A673 (cell line): ENCODE measurements at regions not wholly inside any gene's neighbourhood (a gene's known extent, or its start where the extent isn't known, plus 50 kb on each side); places are given as distances from the start of the nearest gene placed in this dataset.

ENCODE experiments used
- BruUV-seq: library from RNA; stranded (reverse); fragments of 400-500 nt; replicated peaks from 2 replicates; lab custom pipeline; 2021; lab: Mats Ljungman, UMichigan
- CTCF ChIA-PET: fragments of 300-600 bp; sonication (Branson Sonifier 250); formaldehyde crosslinking; loops from one replicate; lab custom pipeline; 2022; ENCODE audit warnings: antibody characterized with exemption; lab: Charles Lee
- POLR2A ChIA-PET: fragments of 300-600 bp; sonication (Branson Sonifier 250); formaldehyde crosslinking; loops from one replicate; lab custom pipeline; 2022; ENCODE audit warnings: antibody characterized with exemption; ENCODE audit not compliant: low non-redundant PET; lab: Charles Lee
- DNase-seq: peaks from one replicate; pipeline ENCODE4 v3.0.0-alpha.2; 2015; ENCODE audit warnings: low spot score
- H3K27ac ChIP-seq: fragments of 200-600 bp; sonication (generic); 2 replicates; pipeline ENCODE4 v1.5.1; 2016; ENCODE audit warnings: mixed run types, low read depth, mild to moderate bottlenecking, mixed read lengths, antibody characterized with exemption, low read length; ENCODE audit not compliant: poor library complexity, severe bottlenecking
- H3K27me3 ChIP-seq: fragments of 200-600 bp; sonication (generic); replicated peaks from 2 replicates; pipeline ENCODE4 v1.6.1; 2017; ENCODE audit warnings: mixed run types, low read depth, mild to moderate bottlenecking, mixed read lengths, antibody characterized with exemption, low read length; ENCODE audit not compliant: insufficient read depth, poor library complexity
- H3K36me3 ChIP-seq: fragments of 200-600 bp; sonication (generic); 2 replicates; pipeline ENCODE4 v1.6.1; 2016; ENCODE audit warnings: mixed run types, mild to moderate bottlenecking, mixed read lengths, antibody characterized with exemption, low read length; ENCODE audit not compliant: insufficient read depth, poor library complexity, severe bottlenecking
- H3K4me1 ChIP-seq: fragments of 200-600 bp; sonication (generic); 2 replicates; pipeline ENCODE4 v1.6.1; 2017; ENCODE audit warnings: mixed run types, mild to moderate bottlenecking, mixed read lengths, antibody characterized with exemption, low read length; ENCODE audit not compliant: insufficient read depth, poor library complexity, severe bottlenecking
- H3K4me3 ChIP-seq: fragments of 200-600 bp; sonication (generic); 2 replicates; pipeline ENCODE4 v1.5.1; 2016; ENCODE audit warnings: low read depth, mixed run types, mild to moderate bottlenecking, mixed read lengths, low read length; ENCODE audit not compliant: poor library complexity, severe bottlenecking
- H3K9me3 ChIP-seq: fragments of 200-600 bp; sonication (generic); 2 replicates; pipeline ENCODE4 v1.6.1; 2016; ENCODE audit warnings: mixed run types, low read depth, mild to moderate bottlenecking, mixed read lengths, antibody characterized with exemption, low read length; ENCODE audit not compliant: poor library complexity, severe bottlenecking
- CTCF ChIP-seq: fragments of 300-800, 200-600 bp; sonication (generic); conservative IDR thresholded peaks from 2 replicates; pipeline ENCODE4 v1.5.1; 2017; ENCODE audit warnings: low read depth, mild to moderate bottlenecking, antibody characterized with exemption, low read length, moderate library complexity, mixed read lengths
- EZH2 ChIP-seq: fragments of 200-600 bp; sonication (generic); IDR thresholded peaks from 2 replicates; pipeline ENCODE4 v1.6.1; 2017; ENCODE audit warnings: borderline replicate concordance, low read depth, mild to moderate bottlenecking, mixed read lengths, antibody characterized with exemption, low read length; ENCODE audit not compliant: poor library complexity, severe bottlenecking
- intact Hi-C: fragments of 100-400 bp; cut with micrococcal nuclease; formaldehyde crosslinking; loops from one replicate; pipeline ENCODE4 v1.10.0; 2022; ENCODE audit not compliant: unreplicated experiment

GRCh38 chr20:11170565-11170964 lies 496.8 kb upstream of the JAG1 start:
- H3K9me3 ChIP-seq = no peaks in the 10 kb centered on the region
- CTCF ChIA-PET = no interaction called here
- POLR2A ChIA-PET = no interaction called here
- DNase-seq = no peak
- no peak for TF ChIP-seq CTCF
- TF ChIP-seq EZH2 = no peak
- intact Hi-C loops = no loop called here
- no TSS peak for BruUV-seq
- no peak overlapping the region for H3K4me3 ChIP-seq
- no peaks in the 10 kb centered on the region for H3K27me3 ChIP-seq
- no peak overlapping the region for H3K27ac ChIP-seq
- no peaks in the 10 kb centered on the region for H3K4me1 ChIP-seq
- H3K36me3 ChIP-seq = no peaks in the 10 kb centered on the region

- H3K4me3 ChIP-seq = no peak overlapping the region
- H3K4me1 ChIP-seq = no peaks in the 10 kb centered on the region
- ChIA-PET POLR2A (no interaction called here), CTCF (no interaction called here)
- no peak for DNase-seq
- H3K9me3 ChIP-seq = no peaks in the 10 kb centered on the region
- TF ChIP-seq EZH2 = no peak
- TF ChIP-seq CTCF = no peak
- H3K27me3 ChIP-seq = no peaks in the 10 kb centered on the region
- BruUV-seq = no TSS peak
- intact Hi-C loops = no loop called here
- H3K36me3 ChIP-seq = no peaks in the 10 kb centered on the region
- H3K27ac ChIP-seq = no peak overlapping the region
Observed at GRCh38 chr20:11172881-11173280, 499.1 kb upstream of the JAG1 start.

- BruUV-seq = no TSS peak
- DNase-seq = no peak
- CTCF ChIA-PET = no interaction called here
Observed at GRCh38 chr20:11173916-11174315, 500.1 kb upstream of the JAG1 start.

More at GRCh38 chr20:11173916-11174315, 500.1 kb upstream of the JAG1 start:
- POLR2A ChIA-PET = no interaction called here
- intact Hi-C loops = no loop called here
- no peak overlapping the region for H3K27ac ChIP-seq
- no peaks in the 10 kb centered on the region for H3K36me3 ChIP-seq
- no peaks in the 10 kb centered on the region for H3K9me3 ChIP-seq
- H3K4me1 ChIP-seq = no peaks in the 10 kb centered on the region
- no peaks in the 10 kb centered on the region for H3K27me3 ChIP-seq
- no peak overlapping the region for H3K4me3 ChIP-seq
- TF ChIP-seq CTCF = no peak
- no peak for TF ChIP-seq EZH2
